Posterior cingulate gyrus (tissue), 11 donors: ENCODE measurements at regions not wholly inside any gene's neighbourhood (a gene's known extent, or its start where the extent isn't known, plus 50 kb on each side); places are given as distances from the start of the nearest gene placed in this dataset.

Experiments used
- DNase-seq, 10 donors: peaks; one replicate each; pipeline versions ENCODE4 v3.0.0 to v3.0.0-alpha.2; 2020 to 2021; ENCODE audit warnings: mixed read lengths in 3 of 10
- intact Hi-C: fragments of 100-400 bp; cut with DNase I; formaldehyde crosslinking; loops from one replicate; pipeline ENCODE4 v1.15.1; 2023

DNA sequence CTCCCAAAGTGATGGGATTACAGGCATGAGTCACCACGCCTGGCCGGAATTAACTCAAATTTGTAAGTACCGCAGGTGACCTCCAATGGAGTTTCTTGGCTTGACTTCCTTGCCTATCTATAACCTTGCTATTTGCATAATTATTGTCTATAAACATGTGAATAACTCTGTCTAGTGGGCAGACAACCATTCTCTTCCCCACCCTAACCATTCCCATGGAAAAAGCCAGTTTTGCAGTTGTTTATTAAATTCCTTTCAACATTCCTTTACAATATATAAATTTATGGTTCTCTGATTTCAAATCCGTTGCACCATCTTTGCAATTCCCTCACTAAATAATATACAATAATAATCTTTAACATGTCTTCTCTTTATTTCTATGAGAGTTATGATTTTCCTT is 61.0 kb upstream of the ZDHHC17 start:
- DNase-seq: no peak
- intact Hi-C loops: no loop called here

DNA sequence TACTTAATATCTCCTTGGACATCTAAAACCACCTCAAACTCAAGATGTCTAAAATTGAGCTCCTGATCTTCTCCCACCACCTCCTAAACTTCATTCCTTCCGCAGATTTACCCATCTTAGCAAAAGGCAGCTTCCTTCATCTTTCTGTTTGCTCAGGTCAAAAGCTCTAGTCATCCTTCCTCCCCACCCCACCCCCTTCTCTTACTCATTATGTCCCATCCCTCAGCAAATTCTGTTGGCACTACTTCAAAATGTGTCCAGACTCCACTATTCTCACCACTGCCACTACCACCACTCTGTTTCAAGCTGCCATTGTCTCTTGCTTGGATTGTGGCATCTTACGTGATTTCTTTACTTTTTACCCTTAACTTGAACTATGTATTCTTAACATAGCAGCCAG is 59.2 kb upstream of the ZDHHC17 start:
- intact Hi-C loops: no loop called here
- no peak for DNase-seq

DNA sequence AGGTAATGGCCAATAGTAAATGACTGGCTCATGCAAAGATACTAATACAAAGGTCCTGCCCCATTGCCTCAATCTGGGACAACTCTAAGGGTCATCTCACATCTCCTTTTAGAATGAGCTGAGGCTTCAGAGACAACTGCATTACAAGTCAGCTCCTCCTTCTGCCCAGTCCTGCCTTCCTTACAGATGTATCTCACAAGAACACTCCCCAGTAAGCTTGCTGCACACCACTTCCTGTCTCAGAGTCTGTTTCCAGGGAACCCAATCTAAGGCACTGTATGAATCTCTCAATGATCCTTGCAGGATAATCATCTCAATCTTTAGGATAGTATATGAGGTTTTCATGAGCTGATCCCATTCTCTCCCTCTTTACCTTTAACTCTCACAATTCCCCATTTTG is 57.8 kb upstream of the ZDHHC17 start:
- intact Hi-C loops: no loop called here
- DNase-seq: no peak

DNA sequence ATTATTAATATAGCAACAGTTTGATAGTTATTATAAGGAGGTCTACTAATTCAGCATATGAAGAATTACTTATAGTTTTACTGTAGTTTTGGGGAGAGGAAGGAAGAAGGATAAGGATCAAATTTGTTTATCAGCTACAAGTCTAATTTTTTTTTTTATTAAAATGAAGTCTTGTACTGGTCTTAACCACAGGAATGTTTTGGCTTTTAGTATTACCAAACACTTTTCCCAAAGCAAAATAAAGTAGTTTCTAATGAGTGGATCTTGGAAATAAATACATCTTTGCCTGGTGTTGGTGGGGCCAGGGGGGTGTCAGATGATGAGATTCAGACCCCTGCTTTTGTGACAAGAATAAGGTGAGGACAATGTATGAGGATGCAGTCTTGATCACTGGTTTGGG is 57.2 kb upstream of the ZDHHC17 start:
- DNase-seq: no peak
- intact Hi-C loops: no loop called here

DNA sequence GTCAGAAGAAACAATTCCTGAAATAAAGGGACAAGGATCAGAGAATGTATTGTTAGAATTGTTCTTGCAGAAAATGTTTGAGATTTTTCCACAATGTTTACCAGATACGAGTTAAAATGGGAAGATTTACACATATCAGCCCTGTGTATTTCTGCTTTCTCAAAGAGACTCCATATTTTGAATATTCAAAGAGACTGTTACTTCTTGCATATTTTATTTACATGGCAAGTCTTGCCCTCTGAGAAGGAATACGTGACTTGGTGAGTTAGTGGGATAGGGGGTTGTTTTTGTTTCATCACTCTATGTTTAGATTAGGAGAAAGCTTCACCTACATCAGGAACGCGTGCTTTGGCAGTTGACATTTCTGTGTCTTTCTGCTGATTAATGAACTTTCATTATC is 56.1 kb upstream of the ZDHHC17 start:
- DNase-seq: no peak
- intact Hi-C loops: no loop called here

DNA sequence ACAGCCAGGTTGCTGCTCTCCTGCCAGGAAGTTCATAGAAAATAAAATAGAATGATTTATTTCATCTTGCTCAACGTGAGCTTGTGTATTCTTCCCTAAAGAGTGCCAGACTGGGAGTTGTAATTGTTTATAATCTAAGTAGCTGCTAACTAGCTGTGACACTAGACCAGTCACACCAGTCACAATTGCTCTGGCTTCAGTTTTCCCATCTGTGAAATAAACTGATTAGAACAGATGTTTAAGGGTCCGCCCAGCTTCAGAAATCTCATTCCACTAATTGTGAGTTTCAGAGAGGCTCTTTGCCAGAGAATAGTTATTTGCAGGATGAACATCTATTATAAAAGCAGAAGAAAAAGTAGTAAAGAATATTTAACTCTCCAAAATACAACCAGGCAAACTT is 55.6 kb upstream of the ZDHHC17 start:
- no peak for DNase-seq
- intact Hi-C loops: no loop called here

DNA sequence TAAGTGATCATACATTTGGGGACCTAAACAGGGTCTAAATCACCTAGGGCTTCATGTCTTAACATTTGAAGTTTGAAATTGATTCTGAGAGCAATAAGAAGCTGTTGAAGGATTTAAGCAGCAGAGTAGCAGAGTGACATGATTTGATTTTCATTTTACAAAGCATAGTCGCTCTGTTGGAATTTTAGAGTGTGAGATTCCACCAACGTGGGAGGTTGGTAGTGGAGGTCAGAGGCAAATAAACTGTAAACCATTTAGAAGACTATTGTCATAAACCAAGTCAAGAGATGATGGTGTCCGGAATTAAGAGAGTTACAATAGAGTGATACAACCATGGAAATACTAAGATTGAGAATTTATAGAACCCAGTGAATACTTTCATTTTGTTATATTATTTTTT is 52.7 kb upstream of the ZDHHC17 start:
- intact Hi-C loops: no loop called here
- DNase-seq: no peak

DNA sequence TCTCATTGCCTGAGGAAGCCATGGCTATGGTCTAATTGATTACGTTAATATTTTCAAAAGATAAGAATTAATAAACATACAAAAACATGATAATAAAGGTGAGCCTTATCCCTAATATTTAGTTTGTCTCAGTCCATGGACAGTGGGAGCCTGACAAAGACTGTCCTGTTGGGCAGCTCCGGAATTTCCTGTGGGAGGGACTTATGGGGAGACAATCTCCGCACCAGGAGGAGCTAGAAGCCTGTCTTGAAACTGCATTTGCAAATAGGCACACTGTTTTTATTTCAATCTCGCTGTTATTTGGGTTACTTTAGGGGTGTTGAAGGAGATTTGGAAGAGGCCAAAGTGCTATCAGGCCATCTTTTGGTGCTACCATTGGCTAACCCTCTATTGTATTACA is 50.8 kb upstream of the ZDHHC17 start:
- intact Hi-C loops: no loop called here
- no peak for DNase-seq

DNA sequence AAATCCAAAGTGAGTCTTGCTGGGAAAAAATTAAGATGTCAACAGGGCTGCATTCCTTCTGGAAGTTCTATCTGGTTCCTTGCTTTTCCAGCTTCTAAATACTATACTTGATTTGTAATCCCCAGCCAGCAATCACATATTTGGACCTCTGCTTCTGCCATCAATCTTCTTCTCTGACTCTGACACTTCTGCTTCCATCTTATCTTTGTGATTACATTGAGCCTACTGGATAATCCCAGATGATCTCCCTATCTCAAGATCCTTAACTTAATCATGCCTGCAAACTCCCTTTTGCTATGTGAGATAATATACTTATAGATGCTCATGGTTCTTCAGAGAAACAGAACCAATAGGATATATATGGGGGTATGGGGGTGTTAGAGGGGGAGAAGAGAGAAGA is 49.9 kb upstream of the ZDHHC17 start:
- intact Hi-C loops: no loop called here
- DNase-seq: no peak
